ENCODE measurements at regions not wholly inside any gene's neighbourhood (a gene's known extent, or its start where the extent isn't known, plus 50 kb on each side); places are given as distances from the start of the nearest gene placed in this dataset.
A peak's percentile ranks its signal among the peaks of the same experiment; 100 is the strongest.
"Not testable (repeated sequence)": the region's sequence is repeated elsewhere in the genome, so short reads cannot be mapped to it uniquely, and the experiment has no call there.

DNA sequence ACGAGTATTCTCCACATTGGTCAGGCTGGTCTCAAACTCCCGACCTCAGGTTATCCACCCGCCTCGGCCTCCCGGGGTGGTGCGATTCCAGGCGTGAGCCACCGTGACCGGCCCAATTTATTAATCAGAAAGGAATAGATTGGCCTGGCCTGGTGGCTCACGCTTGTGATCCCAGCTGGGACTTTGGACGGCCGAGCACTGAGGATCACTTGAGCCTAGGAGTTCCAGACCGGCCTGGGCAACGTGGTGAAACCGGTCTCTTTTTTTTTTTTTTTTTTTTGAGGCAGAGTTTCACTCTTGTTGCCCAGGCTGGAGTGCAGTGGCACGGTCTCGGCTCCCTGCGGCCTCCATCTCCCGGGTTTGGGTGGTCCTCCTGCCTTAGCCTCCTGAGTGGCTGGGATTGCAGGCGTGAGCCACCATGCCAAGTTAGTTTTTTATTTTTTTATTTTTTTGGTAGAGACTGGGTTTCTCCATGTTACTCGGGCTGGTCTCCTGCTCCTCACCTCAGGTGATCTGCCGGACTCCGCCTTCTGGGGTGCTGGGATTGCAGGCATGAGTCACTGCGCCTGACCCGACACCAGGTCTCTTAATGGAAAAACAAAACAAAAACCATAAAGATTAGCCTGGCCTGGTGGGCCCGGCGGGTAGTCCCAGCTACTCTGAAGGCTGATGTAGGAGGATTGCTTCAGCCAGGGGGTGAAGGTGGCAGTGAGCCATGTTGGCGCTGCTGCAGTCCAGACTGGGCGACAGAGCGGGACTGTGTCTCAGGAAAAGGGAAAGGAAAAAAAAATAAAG, 141.0 kb downstream of the GOLGA6L22 start:
- H3K9me3 Mint-ChIP-seq; H3K27me3 Mint-ChIP-seq (ENCODE audit: insufficient read depth); DNase-seq; H3K4me3 Mint-ChIP-seq; H3K27ac Mint-ChIP-seq; H3K4me1 Mint-ChIP-seq (ENCODE audit: low read depth); H3K36me3 Mint-ChIP-seq (ENCODE audit: low read depth): not testable (repeated sequence)

GRCh38 chr15:22616976-22617375, 158.3 kb downstream of the GOLGA6L22 start:
- not testable (repeated sequence) for DNase-seq; H3K4me1 Mint-ChIP-seq (ENCODE audit: low read depth); H3K9me3 Mint-ChIP-seq; H3K4me3 Mint-ChIP-seq; H3K27ac Mint-ChIP-seq; H3K36me3 Mint-ChIP-seq (ENCODE audit: low read depth)
- peaks cover 17% of the 10 kb centered on the region for H3K27me3 Mint-ChIP-seq (ENCODE audit: insufficient read depth)

GRCh38 chr15:22631789-22632188, 154.7 kb upstream of the NIPA1 start:
- H3K4me1 Mint-ChIP-seq (ENCODE audit: low read depth): not testable (repeated sequence)
- H3K27me3 Mint-ChIP-seq (ENCODE audit: insufficient read depth): peaks cover 13% of the 10 kb centered on the region

DNA sequence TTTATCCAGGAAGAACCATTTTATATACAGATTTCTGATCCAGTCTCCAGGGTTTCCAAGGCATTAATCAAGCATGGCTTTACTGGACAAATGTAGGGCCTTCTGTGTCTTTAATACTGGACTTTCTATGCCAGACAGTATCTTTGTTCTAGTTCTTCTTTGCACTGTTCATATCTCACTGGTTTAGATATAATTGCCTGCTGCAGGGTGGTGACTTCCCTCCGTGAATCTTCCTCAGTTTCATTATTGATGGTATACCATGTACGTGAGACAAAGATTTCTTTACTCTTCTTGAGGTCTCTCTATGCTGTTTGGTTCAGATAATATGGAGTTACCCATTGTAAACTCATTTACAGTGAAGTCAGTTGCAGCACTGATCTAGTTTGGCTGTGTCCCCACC, 146.5 kb upstream of the NIPA1 start:
- H3K36me3 Mint-ChIP-seq (ENCODE audit: low read depth); H3K27me3 Mint-ChIP-seq (ENCODE audit: insufficient read depth); H3K9me3 Mint-ChIP-seq; H3K4me3 Mint-ChIP-seq; H3K4me1 Mint-ChIP-seq (ENCODE audit: low read depth); H3K27ac Mint-ChIP-seq; DNase-seq: not testable (repeated sequence)

More at GRCh38 chr15:22631789-22632188, 154.7 kb upstream of the NIPA1 start:
- not testable (repeated sequence) for H3K36me3 Mint-ChIP-seq (ENCODE audit: low read depth); H3K9me3 Mint-ChIP-seq; DNase-seq; H3K27ac Mint-ChIP-seq; H3K4me3 Mint-ChIP-seq

- not testable (repeated sequence) for DNase-seq; H3K27me3 Mint-ChIP-seq (ENCODE audit: insufficient read depth); H3K4me1 Mint-ChIP-seq (ENCODE audit: low read depth); H3K36me3 Mint-ChIP-seq (ENCODE audit: low read depth); H3K4me3 Mint-ChIP-seq; H3K9me3 Mint-ChIP-seq; H3K27ac Mint-ChIP-seq
Observed at GRCh38 chr15:22649458-22649857, 137.0 kb upstream of the NIPA1 start.

GRCh38 chr15:22651179-22651578, 135.3 kb upstream of the NIPA1 start:
- not testable (repeated sequence) for H3K4me1 Mint-ChIP-seq (ENCODE audit: low read depth); H3K9me3 Mint-ChIP-seq; H3K27ac Mint-ChIP-seq; DNase-seq; H3K27me3 Mint-ChIP-seq (ENCODE audit: insufficient read depth); H3K4me3 Mint-ChIP-seq; H3K36me3 Mint-ChIP-seq (ENCODE audit: low read depth)

DNA sequence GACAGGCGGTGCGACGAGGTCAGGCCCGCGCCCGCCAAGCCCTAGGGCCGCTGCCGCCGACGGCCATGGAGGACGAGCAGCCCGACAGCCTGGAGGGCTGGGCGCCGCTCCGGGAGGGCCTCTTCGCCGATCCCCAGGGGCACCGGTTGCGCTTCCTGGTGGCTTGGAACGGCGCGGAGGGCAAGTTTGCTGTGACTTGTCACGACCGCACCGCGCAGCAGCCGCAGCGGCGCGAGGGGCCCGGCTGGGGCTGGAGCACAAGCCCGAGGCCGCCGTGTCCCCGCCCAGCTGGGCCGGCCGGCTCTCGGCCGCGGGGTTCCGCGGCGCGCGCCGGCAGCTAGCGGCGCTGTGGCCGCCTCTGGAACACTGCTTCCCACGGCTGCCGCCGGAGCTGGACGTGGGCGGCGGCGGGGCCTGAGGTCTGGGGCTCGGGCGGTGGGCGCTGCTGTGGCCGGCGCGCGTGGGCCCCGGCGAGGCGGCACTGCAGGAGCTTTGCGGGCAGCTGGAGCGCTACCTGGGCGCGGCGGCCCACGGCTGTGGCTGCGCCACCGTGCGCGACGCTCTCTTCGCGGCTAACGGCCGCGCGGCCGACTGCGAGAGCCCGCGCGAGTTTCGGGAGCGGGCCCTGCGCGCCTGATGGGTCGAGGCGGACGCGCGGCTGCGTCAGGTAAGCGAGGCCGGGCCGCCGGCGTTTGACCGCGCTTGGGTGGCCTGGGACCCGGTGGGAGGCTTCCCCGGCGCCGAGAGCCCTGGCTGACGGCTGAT, 122.0 kb upstream of the NIPA1 start:
- DNase-seq: peak; percentile 21
- not testable (repeated sequence) for H3K4me1 Mint-ChIP-seq (ENCODE audit: low read depth); H3K27me3 Mint-ChIP-seq (ENCODE audit: insufficient read depth); H3K36me3 Mint-ChIP-seq (ENCODE audit: low read depth); H3K9me3 Mint-ChIP-seq
- TF ChIP-seq, protein P1, sequence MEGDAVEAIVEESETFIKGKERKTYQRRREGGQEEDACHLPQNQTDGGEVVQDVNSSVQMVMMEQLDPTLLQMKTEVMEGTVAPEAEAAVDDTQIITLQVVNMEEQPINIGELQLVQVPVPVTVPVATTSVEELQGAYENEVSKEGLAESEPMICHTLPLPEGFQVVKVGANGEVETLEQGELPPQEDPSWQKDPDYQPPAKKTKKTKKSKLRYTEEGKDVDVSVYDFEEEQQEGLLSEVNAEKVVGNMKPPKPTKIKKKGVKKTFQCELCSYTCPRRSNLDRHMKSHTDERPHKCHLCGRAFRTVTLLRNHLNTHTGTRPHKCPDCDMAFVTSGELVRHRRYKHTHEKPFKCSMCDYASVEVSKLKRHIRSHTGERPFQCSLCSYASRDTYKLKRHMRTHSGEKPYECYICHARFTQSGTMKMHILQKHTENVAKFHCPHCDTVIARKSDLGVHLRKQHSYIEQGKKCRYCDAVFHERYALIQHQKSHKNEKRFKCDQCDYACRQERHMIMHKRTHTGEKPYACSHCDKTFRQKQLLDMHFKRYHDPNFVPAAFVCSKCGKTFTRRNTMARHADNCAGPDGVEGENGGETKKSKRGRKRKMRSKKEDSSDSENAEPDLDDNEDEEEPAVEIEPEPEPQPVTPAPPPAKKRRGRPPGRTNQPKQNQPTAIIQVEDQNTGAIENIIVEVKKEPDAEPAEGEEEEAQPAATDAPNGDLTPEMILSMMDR (IDR thresholded peaks at IDR 0.05): 0 out of 2 replicates have a peak, but pooled peaks have one; percentile 7
- H3K27ac Mint-ChIP-seq: peak overlapping the region; percentile 90; the same call in 1 of the 2 replicates
- peak overlapping the region; percentile 93 for H3K4me3 Mint-ChIP-seq

- peak overlapping the region; percentile 90 for H3K27ac Mint-ChIP-seq
- DNase-seq: peak; percentile 60
- not testable (repeated sequence) for H3K27me3 Mint-ChIP-seq (ENCODE audit: insufficient read depth); H3K4me1 Mint-ChIP-seq (ENCODE audit: low read depth); H3K36me3 Mint-ChIP-seq (ENCODE audit: low read depth); H3K9me3 Mint-ChIP-seq
- H3K4me3 Mint-ChIP-seq: peak overlapping the region; percentile 93
Observed at GRCh38 chr15:22665059-22665702, 121.3 kb upstream of the NIPA1 start.

DNA sequence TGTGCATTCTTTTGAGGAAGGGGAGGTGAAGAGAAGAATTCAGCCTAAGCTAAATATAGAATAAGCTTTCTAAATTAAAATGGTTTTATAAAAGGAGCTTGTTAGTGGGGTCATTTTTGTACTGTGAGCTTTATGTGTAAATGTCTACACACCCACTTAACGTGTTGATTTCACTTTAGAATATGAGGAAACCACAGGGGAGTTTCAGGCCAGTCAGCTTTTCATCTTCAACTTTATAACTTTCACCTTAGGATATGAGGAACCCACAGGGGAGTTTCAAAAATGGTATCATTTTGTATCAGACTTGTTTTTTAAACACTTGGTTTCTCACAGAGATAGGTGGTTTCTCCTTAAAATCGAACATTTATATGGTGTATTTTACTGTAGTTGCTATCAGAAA, 120.7 kb upstream of the NIPA1 start:
- not testable (repeated sequence) for H3K9me3 Mint-ChIP-seq; H3K27me3 Mint-ChIP-seq (ENCODE audit: insufficient read depth); H3K36me3 Mint-ChIP-seq (ENCODE audit: low read depth); DNase-seq; H3K4me1 Mint-ChIP-seq (ENCODE audit: low read depth)
- Mint-ChIP-seq H3K4me3 (peak overlapping the region; percentile 93), H3K27ac (peak overlapping the region; percentile 90)

DNA sequence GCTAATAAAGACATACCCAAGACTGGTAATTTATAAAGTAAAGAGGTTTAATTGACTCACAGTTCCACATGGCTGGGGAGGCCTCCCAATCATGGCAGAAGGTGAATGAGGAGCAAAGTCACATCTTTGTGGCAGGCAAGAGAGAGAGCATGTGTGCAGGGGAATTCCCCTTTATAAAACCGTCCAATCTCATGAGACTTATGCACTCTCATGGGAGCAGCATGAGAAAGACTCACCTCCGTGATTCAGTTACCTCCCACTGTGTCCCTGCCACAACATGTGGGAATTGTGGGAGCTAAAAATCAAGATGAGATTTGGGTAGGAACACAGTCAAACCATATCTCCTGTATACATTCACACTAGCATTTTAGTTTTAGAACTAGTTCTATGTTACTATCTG, 101.7 kb upstream of the NIPA1 start:
- not testable (repeated sequence) for H3K4me1 Mint-ChIP-seq (ENCODE audit: low read depth); DNase-seq; H3K4me3 Mint-ChIP-seq; H3K36me3 Mint-ChIP-seq (ENCODE audit: low read depth); H3K27me3 Mint-ChIP-seq (ENCODE audit: insufficient read depth); H3K27ac Mint-ChIP-seq; H3K9me3 Mint-ChIP-seq

DNA sequence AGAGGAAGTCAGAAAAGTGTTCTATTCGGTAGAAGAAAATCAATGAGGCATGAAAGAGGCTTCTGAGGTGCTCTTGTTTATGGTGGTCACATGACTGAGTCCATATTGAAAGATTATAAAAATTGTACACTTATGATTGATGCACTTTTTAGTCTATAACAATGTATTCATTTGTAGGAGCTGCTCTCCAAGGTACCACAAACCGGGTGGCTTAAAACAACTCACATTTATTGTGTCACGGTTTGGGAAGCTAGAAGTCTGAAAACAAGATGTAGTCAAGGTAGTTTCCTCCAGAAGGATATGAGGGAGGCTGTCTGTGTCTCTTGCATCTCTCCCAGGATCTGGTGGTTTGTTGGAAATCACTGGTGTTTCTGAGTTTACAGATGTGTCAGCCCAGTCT, 86.6 kb upstream of the NIPA1 start:
- not testable (repeated sequence) for DNase-seq; H3K4me3 Mint-ChIP-seq; H3K9me3 Mint-ChIP-seq; H3K36me3 Mint-ChIP-seq (ENCODE audit: low read depth); H3K27ac Mint-ChIP-seq; H3K4me1 Mint-ChIP-seq (ENCODE audit: low read depth); H3K27me3 Mint-ChIP-seq (ENCODE audit: insufficient read depth)

DNA sequence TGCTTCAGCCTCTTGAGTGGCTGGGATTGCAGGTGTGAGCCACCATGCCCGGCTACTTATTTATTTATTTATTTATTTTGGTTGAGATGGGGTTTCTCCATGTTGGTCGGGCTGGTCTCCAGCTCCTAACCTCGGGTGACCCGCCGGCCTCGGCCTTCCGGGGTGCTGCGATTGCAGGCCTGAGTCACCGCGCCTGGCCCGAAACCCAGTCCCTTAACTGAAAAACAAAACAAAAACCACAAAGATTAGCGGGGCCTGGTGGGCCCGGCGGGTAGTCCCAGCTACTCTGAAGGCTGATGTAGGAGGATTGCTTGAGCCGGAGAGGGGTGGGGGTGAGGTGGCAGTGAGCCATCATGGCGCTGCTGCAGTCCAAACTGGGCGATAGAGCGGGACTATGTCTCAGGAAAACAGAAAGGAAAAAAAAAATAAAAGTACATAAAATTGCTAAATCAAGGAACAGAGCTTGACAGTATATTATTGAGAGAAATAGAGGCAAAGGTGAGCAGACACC, 75.6 kb upstream of the NIPA1 start:
- not testable (repeated sequence) for H3K36me3 Mint-ChIP-seq (ENCODE audit: low read depth); H3K4me3 Mint-ChIP-seq; H3K4me1 Mint-ChIP-seq (ENCODE audit: low read depth); H3K9me3 Mint-ChIP-seq; DNase-seq; H3K27ac Mint-ChIP-seq
- H3K27me3 Mint-ChIP-seq (ENCODE audit: insufficient read depth): peaks cover 13% of the 10 kb centered on the region
